Endothelial cell of hepatic sinusoid (primary cell): ENCODE measurements at regions not wholly inside any gene's neighbourhood (a gene's known extent, or its start where the extent isn't known, plus 50 kb on each side); places are given as distances from the start of the nearest gene placed in this dataset.

Experiments
- in situ Hi-C: cut with HindIII; loops from 2 replicates; pipeline ENCODE4 v1.10.0; 2017; ENCODE audit warnings: low sequenced_read_pairs

GRCh38 chr19:31759359-31759758, 410.1 kb upstream of the TSHZ3 start:
- in situ Hi-C loops, result no loop called here

GRCh38 chr19:31761281-31761913, 412.2 kb upstream of the TSHZ3 start:
- in situ Hi-C loops, result no loop called here

- in situ Hi-C loops, result no loop called here
Measured at GRCh38 chr19:31770223-31770622, 421.0 kb upstream of the TSHZ3 start.

DNA sequence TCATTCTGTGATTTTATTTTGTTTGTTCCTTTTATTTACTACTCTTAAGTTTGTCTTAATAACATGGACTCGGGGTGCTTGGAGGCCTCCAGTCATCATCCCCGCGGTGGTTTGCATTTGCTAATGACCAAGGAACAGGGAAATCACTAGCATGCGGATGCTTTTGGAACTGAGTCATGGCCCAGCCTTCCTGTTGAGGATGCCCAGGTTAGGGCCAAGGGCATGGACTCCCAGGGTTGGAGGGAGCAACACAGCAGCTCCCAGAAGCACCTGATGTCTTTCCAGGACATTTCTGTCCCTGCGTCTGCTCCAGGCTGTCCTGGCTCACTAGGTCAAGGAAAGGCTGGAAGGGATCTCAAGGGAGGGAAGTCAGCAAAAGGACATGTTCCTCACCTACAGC, 423.7 kb upstream of the TSHZ3 start:
- in situ Hi-C loops, result no loop called here

DNA sequence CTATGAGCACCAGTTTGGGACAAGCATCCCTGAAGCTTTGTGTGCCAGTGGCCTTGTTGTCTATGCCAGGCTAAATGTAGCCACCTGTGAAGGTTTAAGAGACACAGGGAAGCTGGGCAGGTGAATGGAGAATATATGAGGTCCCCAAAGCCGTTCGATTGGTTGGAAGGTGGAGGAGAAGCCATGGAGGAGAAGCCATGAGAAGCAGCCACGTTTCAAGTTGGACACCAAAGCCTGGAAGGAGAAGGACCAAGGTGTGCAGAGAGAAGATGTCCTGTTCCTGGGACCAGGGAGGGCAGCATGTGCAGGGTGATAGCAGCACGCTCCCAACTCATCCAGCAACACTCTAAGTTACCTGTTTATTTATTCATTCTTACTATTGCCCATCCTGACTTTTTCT, 432.3 kb upstream of the TSHZ3 start:
- in situ Hi-C loops, result no loop called here

- in situ Hi-C loops, result no loop called here
Measured at GRCh38 chr19:31783592-31783991, 434.4 kb upstream of the TSHZ3 start.

DNA sequence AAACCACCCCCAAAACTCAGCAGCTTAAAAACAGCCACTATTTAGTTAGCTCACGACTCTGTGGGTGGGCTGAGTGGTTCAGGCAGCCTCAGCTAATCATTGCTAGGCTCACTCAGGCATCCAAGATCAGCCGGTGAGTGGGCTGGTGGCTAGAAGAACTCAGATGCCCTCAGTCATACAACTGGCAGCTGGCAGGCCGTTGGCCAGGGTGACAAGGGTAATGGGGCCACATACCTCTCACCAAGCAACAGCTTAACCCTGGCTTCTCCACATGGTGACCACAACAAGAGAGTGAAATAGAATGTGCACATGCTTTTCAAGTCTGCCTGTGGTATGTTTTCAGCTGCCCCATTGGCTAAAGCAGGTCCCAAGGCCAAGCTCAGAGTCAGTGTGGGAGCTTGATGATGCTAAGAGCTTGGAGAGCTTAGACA, 435.4 kb upstream of the TSHZ3 start:
- in situ Hi-C loops, result no loop called here

DNA sequence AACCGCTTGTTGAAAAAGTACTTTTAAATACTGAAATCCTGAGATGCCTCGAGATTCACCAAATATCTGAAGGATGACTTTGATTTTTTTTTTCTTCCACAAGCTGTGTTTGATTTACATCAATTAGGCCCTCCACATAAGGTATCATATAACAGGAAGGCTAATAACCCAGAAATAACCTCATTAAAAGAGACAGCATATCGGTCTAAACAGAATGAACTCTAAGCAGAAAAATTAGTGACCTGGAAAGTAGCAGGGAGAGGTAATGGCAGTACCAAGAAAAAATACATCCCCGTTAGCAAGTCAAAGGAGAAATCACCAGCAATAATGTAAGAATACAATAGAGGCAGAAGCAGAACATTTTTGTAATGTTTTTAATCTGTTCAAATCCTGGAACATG, 452.4 kb upstream of the TSHZ3 start:
- in situ Hi-C loops, result loop anchor here (5.0 to 10.0 kb wide), 4 partner anchors 49 to 333 kb away; no protein-coding TSS in a partner anchor

- in situ Hi-C loops, result loop anchor here (5.0 to 10.0 kb wide), 4 partner anchors 52 to 331 kb away; no protein-coding TSS in a partner anchor
Measured at GRCh38 chr19:31803835-31804446, 454.7 kb upstream of the TSHZ3 start.

GRCh38 chr19:31804668-31805067, 455.4 kb upstream of the TSHZ3 start:
- in situ Hi-C loops, result loop anchor here (5.0 to 10.0 kb wide), 4 partner anchors 52 to 330 kb away; no protein-coding TSS in a partner anchor

- in situ Hi-C loops, result no loop called here
Measured at GRCh38 chr19:31810536-31811109, 461.4 kb upstream of the TSHZ3 start.

- in situ Hi-C loops, result no loop called here
Measured at GRCh38 chr19:31817971-31818797, 468.9 kb upstream of the TSHZ3 start.

DNA sequence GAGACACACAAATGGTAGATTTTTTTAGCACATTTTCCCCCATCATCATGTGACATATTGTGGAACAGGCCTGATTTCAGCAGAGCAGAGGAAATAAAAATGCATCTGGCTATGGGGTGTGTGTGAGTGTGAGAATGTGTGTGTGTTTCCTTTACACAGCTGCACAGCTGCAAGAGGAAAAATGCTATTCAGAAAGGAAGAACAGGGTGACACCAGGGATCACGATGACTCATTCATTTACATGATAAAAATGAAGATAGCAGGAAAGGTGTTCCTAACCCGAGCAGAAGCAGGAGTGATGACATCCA, 469.5 kb upstream of the TSHZ3 start:
- in situ Hi-C loops, result no loop called here

DNA sequence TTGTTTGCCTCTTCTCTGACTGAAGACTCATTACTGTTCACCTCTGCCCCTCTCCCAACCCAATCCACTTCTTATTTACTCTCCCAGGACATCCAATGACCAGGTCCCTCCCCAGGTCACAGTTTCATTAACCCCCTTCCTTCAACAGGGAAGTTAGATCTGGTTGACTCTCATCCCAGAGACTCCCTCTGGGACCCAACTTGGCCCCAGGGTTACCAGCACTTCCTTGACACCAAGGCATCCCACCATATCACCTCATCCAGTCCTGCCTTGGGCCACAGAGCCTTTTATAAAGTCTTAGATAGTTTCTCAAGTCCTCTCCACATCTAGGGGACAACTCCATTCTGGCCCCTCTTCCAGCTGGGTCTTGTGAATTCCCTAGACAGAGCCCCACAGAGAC, 470.6 kb upstream of the TSHZ3 start:
- in situ Hi-C loops, result no loop called here

DNA sequence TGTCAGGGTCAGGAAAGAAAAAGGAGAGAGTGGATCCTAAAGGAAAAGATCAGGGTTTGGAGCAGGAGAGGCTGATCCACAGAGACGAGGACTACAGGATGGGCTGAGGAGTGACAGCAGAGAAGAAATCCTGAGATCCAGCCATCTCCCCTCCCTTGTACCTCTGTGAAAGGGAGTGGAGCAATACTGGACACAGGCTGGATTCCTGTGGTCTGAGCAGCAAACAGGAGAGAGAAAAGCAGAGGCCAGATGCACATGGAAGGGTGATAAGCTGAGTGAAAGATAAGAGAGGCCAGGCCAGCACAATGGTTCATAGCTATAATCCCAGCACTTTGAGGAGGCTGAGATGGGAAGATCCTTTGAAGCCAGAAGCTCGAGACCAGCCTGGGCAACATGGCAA, 472.1 kb upstream of the TSHZ3 start:
- in situ Hi-C loops, result no loop called here

DNA sequence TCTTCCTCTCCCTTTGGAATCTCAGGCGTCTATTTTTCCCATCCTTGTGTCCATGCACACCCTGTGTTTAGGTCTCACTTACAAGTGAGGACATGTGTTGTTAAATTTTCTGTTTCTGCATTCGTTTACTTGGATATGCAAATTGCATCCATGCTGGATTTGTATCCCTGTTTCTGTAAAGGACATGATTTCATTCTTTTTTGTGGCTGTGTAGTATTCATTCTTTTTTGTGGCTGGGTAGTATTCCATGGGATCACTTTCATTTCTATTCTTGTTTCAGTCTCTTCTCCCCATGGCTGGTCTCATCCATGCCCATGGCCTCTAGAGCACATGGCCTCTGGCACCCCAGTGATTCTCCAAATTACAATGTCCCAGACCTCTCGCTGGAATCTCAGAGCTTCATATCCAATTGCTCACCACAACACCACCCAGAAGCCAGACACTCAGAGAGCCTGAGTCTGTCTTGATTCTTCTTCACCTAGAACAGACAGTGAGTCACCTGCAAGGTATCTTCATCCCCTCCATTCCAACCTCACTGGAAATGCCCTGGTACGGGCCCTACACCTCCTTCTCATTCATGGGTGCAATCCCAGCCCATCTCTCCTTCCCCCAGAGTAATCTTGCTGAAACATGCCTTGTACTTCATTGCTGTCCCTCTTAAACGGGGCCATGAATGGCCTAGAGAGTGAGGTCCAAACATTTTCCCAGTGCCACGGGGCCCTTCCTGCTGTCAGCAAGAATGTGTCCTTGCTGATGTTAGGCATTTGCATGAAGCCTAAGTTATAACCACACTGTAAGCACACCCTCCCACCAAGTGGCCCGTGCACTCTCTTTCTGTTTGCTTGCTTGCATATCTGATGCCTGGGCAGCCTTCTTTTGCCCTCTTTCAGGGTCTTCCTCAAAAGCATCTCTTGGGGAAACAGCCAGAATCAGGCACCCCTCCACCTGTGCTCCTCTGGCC, 476.2 kb upstream of the TSHZ3 start:
- in situ Hi-C loops, result no loop called here

DNA sequence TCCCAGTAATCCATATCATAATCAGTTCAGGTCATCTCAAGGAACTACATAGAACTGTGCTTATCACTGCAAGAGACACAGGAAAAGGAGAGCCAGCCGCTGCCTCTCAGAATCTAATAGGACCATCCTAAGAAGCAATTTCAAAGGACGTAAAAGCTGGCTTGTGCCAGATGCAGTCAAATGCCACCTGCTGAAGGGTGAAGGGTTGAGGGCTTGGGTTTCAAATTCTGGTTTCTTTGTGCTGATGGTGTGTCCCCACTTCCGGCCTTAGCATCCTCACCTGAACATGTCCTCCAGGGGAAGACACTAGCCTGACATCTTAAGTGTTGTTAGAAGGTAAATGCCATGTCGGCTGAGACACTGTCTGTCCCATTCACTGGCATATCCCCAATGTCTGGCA, 477.1 kb upstream of the TSHZ3 start:
- in situ Hi-C loops, result no loop called here

- in situ Hi-C loops, result no loop called here
Measured at GRCh38 chr19:31831421-31832175, 482.4 kb upstream of the TSHZ3 start.

DNA sequence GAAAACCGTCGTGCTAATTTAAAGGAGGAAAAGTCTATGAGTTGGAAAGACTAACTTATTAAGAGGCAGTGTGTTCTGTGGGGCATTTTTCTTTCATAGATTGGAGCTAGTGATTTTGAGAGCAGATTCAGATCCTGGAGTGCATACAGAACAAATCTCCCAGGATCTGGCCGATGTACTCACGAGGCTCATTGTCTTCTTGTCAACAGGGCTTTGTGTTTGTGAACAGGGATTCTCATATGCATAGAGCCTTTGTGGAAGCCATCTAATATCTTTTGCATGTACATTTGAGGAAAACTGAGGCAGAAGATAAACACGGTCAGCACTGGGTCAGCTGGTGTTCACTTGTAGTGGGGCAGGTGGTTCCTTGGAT, 482.9 kb upstream of the TSHZ3 start:
- in situ Hi-C loops, result no loop called here

GRCh38 chr19:31834070-31834469, 484.8 kb upstream of the TSHZ3 start:
- in situ Hi-C loops, result no loop called here
